Activated CD4-positive, CD25-positive, alpha-beta regulatory T cell treated with anti-CD3 and anti-CD28 coated beads, Interleukin-2, amount 50 U/mL, for 24 hours (primary cell): ENCODE measurements at regions not wholly inside any gene's neighbourhood (a gene's known extent, or its start where the extent isn't known, plus 50 kb on each side); places are given as distances from the start of the nearest gene placed in this dataset.
A peak's percentile ranks its signal among the peaks of the same experiment; 100 is the strongest.
"Not testable (repeated sequence)": the region's sequence is repeated elsewhere in the genome, so short reads cannot be mapped to it uniquely, and the experiment has no call there.

Experiments
- ATAC-seq, 2 donors: fragments of 150-1000 bp; cut with Tn5 transposase; one replicate each; pipeline ENCODE4 v1.10.0; 2021; ENCODE audit warnings: mild to moderate bottlenecking in 1 of 2, moderate library complexity in 1 of 2

DNA sequence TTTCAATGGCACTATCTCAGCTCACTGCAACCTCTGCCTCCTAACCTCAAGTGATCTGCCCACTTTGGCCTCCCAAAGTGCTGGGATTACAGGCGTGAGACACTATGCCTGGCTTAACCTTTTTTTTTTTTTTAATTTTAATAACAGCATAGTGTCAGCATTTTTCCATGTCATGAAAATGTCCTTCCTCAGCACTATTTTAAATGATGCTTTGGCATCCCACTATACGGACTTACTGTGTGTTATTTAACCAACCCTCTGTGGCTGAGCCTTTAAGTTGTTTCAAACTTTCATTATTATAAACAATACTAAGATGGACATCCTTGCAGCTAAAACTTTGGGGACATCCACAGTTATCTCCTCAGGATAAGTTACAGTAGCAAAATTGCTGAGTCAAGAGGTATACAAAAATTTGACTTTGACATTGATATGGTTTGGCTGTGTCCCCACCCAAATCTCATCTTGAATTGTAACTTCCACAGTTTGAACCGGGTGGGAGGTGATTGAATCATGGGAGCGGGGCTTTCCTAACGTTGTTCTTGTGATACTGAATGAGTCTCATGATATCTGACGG lies 123.8 kb upstream of the JARID2 start:
- ATAC-seq, result no peak

DNA sequence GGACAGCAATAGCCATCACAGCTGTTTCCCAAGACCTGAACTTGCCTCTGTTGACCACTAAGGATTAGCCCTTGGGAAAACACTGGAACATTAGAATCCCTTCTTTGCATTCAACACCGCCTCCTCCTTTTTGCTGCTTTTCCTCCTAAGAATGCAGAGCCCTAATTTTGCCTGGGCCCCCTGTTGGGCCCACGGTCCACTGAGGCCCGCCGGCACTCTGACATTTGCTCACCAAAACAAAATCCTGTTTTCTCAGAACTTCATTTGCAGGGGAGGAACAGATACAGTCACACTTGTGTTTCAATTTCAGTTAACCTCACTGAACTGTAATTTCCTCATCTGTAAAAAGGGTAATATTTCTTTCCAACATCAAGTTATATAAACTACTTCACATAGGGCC lies 116.0 kb upstream of the JARID2 start:
- ATAC-seq, result peak in 1 of 2 donors; percentile 25

DNA sequence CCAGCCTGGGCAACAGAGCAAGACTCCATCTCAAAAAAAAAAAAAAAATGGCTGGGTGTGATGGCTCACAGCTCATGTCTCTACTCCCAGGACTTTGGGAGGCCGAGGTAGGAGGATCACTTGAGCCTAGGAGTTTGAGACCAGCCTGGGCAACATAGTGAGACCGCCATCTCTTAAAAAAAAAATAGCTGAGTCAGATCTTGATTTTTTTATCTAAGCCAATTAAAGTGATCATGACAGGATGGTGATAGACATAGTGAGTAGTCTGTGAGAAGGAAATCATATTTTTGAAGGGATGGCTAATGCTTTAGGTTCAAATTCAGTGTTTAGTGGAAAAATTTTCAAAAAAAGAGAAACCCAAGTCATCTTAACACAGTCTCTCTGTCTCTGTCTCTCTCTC lies 114.6 kb upstream of the JARID2 start:
- ATAC-seq, result no peak

DNA sequence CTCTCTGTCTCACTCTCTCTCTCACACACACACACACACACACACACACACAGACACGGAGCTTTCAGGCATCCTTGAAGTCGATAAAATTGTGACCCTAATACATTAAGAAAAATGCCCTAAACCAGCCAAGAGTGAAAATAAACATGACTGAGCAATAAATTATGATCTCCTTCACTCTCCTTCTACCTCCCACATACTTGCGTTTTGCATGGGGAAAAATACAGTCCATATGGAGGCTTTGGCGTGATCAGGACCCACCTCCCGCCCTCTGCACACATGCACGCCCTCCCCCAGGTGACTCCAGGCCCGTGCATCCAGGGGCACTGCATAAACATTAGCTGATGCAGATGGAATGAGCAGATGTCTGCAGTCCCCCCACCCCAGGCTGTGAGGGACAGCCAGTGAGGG lies 114.2 kb upstream of the JARID2 start:
- no peak for ATAC-seq

DNA sequence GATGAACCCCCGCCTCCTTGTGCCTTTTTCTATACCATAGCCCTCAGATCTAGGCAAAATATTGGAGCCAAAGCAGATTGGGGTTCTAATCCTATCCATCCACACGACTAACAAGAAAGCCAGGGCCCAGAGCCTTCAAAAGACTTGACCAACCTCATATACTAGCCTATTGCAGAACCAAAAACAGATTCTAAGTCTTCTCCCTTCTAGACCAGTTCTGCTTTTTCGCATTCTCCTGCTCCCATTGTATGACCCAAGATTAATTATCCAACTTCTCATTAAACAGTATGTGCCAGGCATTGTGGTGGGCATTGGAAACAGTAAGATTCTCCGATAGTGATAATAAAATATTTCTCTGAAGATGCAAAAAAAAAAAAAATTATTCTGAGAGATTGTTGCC lies 113.7 kb upstream of the JARID2 start:
- ATAC-seq, result no peak

DNA sequence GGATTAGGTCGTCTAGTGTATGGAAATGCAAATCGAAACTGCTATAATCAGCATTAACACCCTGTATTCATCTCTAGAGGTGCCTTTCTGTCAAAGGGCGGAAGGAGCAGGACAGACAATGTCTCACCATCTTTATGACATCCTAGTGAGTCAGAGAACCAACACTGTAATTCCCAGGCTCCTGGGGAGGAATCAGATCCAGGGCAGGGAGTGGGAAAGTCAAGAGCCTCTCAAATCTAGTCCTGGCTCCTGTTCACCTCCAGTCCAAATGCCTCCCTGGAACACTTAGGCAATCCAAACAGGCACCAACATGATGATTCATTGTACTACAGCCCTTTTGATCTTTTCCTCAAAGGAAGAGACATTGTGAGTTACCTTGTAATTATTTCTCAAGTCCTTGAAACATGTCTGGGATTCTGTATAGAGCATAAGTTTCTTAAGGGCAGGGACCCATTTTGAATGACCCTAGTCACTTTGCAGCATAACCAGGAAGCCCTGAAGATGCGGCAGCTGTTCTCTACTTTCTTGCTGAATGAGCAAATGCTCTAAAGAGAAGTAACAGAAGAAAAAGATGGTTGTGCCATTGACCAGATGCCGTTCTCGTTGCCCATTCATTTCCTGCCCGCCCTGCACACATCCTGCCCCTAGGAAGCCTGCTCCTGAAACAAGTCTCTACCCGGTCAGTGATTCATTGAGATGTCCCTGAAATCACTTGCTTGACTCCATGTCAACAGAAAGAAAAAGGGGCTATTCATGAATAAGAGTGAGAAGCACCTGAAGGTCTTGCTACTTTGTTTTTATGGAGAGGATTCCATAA lies 112.8 kb upstream of the JARID2 start:
- no peak for ATAC-seq

DNA sequence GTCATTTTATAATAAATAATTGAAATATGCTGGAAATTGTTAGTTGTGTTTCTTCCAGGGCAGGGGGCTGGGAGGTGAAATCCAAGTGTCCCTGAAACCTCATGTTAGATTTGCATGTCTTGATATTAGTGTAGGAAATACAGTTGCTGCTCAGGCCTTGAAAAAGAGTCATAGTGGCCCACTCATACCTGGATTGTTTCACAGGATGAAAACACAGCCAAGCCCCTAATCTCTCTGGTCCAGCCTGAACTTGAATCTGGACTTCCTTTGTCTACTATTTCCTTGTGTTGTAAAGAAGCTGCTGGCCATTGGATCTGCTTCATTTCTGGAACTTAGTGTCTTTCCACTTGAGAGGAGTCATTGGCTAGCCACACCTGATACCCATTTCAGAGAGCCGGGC lies 108.8 kb upstream of the JARID2 start:
- no peak for ATAC-seq

DNA sequence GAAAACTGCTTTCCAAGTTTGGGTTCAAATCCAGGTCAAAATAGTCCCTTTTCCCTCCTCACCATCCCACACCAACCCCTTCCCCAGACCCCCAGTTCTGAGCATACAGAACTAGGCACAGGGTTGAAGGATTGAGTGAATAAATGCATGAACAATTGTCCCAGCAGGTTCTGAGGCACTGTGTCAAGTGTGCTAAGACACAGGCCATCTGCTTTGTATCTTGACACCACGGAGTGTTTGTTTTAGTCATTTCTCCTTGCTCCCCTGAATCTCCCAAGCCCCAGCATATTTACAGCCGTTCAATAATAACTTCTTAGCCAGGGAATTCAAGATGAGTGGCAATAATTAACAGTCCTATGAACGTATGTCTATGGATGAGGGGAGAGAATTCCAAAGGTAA lies 102.8 kb upstream of the JARID2 start:
- no peak for ATAC-seq

DNA sequence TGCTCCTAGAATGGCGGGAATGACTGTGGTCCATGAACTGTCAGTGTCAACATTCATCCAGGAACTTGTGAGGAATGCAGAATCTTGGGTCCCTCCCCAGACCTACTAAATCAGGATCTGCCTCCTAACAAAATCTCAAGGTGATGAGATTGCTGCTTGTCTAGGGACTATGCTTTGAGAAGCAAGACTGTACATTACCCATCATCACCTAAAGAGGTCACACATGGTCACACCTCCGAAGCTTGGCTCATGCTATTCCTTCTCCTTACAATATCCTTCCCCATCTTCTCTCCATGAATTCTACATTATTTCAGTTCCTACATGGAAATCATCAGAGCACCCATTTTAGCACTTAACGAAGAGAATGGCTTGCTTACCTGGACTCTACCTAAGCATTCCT lies 102.3 kb upstream of the JARID2 start:
- ATAC-seq, result no peak

DNA sequence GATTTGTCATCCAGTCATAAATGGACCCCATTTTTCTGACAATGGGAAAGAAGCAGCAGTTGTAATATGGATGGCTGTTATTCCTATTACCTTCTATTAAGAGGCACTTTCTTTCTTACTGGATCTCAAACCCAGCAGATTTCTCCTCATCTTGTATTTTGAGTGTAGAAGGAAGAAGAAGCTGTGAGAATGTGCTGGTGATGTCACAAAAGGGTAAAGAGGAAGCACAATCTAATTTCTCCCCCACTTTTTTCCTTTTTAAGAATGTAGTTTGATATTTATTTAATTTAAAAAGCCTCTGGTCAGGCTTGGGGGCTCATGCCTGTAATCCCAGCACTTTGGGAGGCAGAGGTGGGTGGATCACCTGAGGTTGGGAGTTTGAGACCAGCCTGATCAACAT lies 100.0 kb upstream of the JARID2 start:
- no peak for ATAC-seq

DNA sequence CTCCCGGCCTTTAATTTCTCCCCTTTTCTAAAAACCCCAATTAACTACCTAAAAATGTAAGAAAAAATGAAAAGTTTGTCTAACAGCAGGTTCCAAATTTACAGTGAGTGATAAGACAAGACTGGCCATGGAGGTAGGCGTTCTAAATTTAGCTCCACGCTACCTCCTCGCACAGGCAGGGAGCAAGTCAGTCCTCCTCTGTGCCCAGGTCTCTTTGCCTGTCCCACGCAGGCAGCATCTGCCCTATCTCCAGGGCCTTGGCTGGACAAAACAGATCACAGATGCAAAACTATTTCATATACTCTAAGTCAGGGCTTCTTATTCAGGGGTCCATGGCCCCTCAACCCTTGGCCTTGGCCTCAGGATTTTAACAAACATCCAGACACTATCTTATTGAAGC lies 98.0 kb upstream of the JARID2 start:
- ATAC-seq, result no peak

DNA sequence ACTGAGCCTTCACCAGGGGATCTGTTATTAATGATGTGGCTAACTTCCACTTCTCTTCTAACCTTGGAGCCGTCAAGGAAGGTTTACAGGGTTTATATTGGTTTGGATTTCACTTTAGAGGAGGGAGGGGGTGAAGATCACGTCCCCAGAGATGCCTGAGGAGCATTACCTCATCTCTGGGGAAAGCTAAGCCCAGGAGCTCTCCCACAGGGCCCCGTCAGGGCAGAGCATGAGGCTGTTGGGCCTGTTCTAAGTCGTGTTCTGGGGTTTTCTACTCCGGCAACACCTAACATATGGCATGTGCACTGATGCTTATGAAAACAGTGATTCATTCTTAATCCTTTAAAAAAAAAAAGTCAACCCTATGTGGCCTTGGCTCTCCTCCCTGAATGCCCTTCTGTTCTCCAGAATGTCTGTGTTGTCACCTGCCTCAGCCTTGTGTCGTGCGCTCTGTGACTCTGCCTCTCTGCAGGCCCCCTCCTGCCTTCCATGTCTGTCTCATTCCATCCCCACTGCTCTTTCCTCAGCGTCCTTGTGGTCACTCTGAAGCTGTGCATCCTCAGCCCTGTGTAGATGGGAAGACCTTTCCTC lies 97.4 kb upstream of the JARID2 start:
- ATAC-seq, result peak in 1 of 2 donors; percentile 49

DNA sequence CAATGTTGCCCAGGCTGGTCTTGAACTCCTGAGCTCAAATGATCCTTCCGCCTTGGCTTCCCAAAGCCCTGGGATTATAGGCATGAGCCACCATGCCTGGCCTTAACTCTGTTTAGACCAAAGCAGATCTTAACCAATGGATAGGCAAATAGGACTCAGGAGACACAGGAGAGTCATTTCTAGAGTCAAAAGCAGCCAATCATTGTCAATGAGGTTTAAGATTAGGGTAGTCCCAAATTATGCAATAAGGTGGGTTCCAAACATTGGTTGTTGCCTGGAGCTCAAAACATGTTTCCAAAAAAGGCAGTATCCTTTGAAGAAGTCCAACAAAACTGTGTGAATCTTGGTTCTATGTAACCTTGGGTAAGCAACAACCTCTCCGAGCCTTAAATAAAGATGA lies 95.7 kb upstream of the JARID2 start:
- no peak for ATAC-seq

DNA sequence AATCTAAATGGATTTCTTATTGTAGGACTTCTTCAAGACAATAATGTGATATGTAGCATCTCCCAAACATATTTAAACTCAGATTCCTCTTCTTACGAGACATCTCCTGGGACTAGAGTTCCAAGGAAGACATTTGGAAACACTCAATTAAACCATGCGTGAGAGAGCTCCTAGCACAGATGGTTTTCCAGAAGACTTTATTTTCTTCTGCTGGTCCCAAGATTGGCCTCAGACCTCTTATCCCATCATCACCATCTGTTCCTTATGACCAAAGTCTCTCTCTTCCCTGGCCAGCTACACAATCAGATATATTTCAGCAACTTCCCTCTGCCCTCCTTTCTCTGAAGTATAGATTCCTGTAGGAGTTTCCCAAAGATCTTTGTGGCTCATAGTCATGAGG lies 93.2 kb upstream of the JARID2 start:
- ATAC-seq, result no peak

DNA sequence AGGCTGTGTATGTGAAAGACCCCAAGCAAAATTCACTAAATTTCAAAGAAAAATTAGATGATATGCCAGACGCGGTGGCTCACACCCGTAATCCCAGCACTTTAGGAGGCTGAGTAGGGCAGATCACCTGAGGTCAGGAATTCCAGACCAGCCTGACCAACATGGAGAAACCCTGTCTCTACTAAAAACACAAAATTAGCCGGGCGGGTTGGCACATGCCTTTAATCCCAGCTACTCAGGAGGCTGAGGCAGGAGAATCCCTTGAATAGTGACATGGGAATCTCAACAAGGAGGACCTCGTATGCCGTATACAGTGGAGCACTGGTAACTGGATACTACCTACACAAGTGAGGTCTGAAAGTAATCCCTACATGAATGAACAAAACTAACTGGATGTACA lies 92.7 kb upstream of the JARID2 start:
- ATAC-seq, result no peak

DNA sequence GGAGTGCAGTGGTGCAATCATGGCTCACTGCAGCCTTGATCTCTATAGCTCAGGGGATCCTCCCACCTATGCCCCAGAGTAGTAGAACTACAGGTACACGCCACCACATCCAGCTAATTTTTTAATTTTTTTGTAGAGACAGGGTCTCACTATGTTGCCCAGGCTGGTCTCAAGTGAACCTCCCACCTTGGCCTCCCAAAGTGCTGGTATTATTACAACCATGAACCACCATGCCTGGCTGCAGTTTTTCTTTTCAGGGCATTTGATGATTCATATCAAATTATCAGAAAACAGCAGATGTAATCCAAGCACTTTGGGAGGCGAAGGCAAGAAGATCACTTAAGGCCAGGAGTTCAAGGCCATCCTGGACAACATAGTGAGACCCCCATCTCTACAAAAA lies 88.4 kb upstream of the JARID2 start:
- ATAC-seq, result no peak

DNA sequence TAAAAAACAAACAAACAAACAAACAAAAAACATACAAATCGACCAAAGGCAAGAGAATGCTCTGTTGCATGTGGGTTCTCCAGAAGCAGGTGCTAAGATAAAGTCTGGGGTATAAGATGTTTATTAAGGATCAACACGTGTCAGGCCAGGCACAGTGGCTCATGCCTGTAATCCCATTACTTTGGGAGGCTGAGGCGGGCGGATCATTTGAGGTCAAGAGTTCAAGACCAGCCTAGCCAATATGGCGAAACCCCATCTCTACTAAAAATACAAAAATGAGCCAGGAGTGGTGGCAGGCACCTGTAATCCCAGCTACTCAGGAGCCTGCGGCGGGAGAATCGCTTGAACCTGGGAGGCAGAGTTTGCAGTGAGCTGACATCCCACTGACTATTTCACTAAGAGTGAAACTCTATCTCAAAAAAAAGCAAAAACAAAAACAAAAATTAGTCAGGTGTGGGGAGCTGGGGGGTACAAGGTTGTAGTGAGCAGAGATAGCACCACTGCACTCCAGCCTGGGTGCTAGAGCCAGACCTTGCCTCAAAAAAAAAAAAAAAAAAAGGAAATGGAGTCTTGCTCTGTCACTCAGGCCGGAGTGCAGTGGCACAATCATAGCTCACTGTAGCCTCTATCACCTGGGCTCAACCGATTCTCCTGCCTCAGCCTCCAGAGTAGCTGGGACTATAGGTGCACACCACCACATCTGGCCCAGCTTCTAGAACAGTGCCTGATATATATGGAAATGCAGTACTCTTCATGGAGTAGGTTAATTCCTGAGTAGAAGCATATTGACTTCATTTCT lies 86.8 kb upstream of the JARID2 start:
- ATAC-seq, result no peak

DNA sequence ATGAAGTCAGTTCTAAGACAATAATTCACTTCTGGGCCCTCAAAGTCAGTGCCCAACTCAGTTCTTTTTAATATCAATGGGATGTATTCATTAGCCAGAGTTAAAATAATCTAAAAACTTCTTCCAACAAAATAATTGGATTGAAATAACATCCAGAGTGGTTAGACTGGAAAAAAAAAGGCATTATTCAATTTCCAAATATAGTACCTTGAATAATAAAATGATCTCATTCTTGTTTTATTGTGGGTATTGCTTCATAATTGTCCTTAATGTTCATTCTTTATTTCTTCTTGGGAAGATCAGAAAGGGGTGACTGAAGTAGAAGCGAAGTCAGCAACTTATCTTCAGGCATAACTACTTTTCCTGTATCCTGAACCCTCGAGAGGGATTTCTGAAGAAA lies 85.1 kb upstream of the JARID2 start:
- no peak for ATAC-seq

DNA sequence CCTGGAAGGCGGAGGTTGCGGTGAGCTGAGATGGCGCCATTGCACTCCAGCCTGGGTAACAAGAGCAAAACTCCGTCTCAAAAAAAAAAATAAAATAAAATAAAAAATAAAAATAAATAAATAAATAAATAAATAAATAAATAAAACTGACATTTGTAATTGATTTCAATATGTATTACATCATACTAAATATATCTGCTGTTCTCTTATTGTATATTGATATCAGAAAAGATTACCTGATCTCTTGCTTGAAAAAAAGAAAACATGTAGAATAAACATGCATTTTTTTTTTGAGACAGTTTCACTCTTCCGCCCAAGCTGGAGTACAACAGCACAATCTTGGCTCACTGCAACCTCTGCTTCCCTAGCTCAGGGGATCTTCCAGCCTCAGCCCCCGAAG lies 81.0 kb upstream of the JARID2 start:
- ATAC-seq, result not testable (repeated sequence)

DNA sequence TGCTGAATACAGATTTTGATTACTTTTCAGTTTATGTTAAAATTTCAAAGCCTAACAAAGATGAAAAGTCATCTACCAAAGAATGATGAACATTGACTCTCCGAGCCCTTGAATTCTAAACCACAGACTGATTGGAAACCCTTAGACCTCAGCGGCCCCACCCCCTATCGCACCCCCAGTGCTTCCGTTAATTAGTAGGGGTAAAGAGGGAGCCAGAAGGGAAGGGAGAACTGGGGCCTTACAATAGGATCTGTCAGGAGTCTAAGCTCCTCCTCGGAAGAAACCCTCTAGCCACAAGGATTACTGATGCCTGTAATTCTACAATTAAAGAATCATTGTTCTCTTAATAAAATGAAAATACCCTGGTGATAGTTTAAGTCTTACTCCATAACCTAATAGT lies 79.7 kb upstream of the JARID2 start:
- ATAC-seq, result no peak

DNA sequence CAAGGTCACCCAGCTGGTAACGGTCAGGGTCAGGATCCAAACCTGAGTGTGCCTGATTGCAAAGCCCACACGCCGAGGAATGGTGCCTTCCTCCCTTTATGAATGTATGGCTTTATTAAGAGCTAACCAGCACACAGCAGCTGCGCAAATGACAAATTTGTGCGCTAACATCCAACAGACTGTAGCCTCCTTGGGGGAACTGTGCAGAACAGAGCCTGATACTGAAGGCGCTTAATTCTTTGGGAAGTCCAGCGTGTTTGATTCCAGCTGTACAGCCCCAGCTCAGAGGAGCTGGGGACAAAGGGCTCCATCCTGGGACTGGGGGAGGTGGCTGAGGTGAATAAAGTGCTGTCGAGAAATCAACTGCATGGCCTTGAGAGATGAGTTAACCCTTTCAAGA lies 75.7 kb upstream of the JARID2 start:
- ATAC-seq, result no peak

DNA sequence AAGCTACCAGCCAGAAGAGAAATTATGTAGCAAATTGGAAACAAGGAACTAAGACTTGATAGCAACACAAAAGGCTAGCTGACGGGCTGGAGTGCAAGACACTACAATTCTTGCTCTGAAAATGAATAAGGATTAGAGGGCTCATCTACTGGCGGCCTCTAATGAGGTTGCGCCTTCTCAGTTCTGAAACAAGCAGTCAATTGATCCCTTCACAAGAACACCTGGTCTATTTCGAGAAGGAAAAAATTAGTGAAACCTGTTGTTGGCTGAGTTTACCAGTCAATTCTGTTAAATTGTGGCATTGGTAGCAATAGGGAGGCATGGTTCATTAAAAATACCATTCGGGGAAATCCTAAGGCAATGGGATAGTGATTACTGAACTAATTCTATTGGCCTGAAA lies 74.8 kb upstream of the JARID2 start:
- no peak for ATAC-seq

DNA sequence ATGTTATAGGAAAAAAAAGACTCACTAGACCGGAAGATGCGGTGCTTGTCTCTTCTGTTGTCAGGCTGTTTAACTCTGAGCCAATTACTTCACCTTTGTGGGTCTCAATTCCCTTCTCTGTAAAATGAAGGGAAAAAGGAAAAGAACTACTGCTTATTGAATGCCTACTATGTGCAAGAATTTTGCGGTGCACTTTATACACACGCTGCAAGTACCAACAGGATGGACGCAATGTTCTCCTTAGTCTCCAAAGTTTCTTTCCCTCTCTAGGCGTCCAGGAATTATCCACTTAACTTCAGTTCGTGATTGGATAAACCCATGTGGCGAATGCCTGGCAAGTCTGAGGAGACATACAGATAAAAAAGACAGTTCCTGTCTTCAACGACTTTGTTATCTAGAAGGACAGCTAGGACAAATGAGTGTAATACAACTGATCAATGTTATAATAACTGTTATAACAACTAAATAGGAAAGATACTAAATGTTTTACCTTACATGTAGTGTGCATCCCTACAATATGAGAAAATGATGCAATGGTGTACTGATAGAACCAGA lies 69.0 kb upstream of the JARID2 start:
- no peak for ATAC-seq
